ENCODE measurements at regions not wholly inside any gene's neighbourhood (a gene's known extent, or its start where the extent isn't known, plus 50 kb on each side); places are given as distances from the start of the nearest gene placed in this dataset.

DNA sequence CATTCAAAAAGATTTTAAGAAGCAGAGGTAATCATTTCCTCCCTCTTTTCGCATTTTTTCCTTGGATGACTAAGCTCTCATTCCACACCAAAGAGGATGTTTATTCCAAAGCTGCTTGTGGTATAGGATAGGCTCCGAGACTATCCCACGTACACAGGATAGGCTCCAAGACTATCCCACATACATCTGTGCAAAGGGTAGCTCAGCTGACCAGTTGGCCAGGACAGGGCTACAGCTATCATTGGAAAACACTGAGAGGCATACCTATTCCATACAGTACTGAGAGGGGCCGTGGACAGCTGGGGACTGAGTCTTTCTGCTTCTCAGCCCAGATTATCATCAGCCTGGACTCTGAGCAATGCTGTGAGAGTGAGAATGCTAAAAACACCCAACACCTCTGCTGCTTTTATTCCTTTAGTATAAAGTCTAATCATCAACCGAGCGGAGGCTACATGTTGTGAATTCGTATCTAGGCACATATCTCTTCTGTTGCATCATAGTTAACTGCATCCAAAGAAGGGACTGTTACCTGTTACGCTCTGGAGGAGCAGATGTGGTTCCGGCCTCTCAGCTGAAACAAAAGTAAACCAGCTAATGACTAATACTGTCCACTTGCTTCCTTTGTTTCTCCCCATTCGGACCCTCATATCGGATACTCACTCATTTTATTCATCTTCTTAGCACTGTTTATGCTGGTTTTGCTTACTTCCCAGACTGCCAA, 141.0 kb downstream of the TNFSF18 start:
- TF ChIP-seq ERG (CRISPR knock-in tag; IDR thresholded peaks at IDR 0.05): no peak
- no peak for TF ChIP-seq ZNF121 (CRISPR knock-in tag; IDR thresholded peaks at IDR 0.05)
- TF ChIP-seq, protein P1, sequence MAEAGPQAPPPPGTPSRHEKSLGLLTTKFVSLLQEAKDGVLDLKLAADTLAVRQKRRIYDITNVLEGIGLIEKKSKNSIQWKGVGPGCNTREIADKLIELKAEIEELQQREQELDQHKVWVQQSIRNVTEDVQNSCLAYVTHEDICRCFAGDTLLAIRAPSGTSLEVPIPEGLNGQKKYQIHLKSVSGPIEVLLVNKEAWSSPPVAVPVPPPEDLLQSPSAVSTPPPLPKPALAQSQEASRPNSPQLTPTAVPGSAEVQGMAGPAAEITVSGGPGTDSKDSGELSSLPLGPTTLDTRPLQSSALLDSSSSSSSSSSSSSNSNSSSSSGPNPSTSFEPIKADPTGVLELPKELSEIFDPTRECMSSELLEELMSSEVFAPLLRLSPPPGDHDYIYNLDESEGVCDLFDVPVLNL (CRISPR knock-in tag; IDR thresholded peaks at IDR 0.05; ENCODE audit: borderline replicate concordance, low read depth): no peak
- TF ChIP-seq, protein P2, sequence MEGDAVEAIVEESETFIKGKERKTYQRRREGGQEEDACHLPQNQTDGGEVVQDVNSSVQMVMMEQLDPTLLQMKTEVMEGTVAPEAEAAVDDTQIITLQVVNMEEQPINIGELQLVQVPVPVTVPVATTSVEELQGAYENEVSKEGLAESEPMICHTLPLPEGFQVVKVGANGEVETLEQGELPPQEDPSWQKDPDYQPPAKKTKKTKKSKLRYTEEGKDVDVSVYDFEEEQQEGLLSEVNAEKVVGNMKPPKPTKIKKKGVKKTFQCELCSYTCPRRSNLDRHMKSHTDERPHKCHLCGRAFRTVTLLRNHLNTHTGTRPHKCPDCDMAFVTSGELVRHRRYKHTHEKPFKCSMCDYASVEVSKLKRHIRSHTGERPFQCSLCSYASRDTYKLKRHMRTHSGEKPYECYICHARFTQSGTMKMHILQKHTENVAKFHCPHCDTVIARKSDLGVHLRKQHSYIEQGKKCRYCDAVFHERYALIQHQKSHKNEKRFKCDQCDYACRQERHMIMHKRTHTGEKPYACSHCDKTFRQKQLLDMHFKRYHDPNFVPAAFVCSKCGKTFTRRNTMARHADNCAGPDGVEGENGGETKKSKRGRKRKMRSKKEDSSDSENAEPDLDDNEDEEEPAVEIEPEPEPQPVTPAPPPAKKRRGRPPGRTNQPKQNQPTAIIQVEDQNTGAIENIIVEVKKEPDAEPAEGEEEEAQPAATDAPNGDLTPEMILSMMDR (IDR thresholded peaks at IDR 0.05): no peak
- TF ChIP-seq, protein P3, sequence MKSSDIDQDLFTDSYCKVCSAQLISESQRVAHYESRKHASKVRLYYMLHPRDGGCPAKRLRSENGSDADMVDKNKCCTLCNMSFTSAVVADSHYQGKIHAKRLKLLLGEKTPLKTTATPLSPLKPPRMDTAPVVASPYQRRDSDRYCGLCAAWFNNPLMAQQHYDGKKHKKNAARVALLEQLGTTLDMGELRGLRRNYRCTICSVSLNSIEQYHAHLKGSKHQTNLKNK (CRISPR knock-in tag; IDR thresholded peaks at IDR 0.05): no peak
- TF ChIP-seq STAT6 (CRISPR knock-in tag; conservative IDR thresholded peaks at IDR 0.05; ENCODE audit: low read depth): no peak
- TF ChIP-seq, protein P4, sequence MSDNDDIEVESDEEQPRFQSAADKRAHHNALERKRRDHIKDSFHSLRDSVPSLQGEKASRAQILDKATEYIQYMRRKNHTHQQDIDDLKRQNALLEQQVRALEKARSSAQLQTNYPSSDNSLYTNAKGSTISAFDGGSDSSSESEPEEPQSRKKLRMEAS (CRISPR knock-in tag; IDR thresholded peaks at IDR 0.05): no peak
- TF ChIP-seq USF2 (CRISPR knock-in tag; IDR thresholded peaks at IDR 0.05): no peak
- TF ChIP-seq ZNF281 (CRISPR knock-in tag; IDR thresholded peaks at IDR 0.05): no peak
- no peak for TF ChIP-seq E2F5 (CRISPR knock-in tag; IDR thresholded peaks at IDR 0.05)
- no peak for TF ChIP-seq KAT7 (CRISPR knock-in tag; IDR thresholded peaks at IDR 0.05; ENCODE audit: borderline replicate concordance)
- no peak for TF ChIP-seq MXD4 (CRISPR knock-in tag; IDR thresholded peaks at IDR 0.05; ENCODE audit: borderline replicate concordance)
- no peak for TF ChIP-seq ZNF423 (CRISPR knock-in tag; IDR thresholded peaks at IDR 0.05)
- no peak for TF ChIP-seq JUN (CRISPR knock-in tag; IDR thresholded peaks at IDR 0.05)
